H1 (cell line): ENCODE measurements at regions not wholly inside any gene's neighbourhood (a gene's known extent, or its start where the extent isn't known, plus 50 kb on each side); places are given as distances from the start of the nearest gene placed in this dataset.

Experiments used
- CTCF ChIA-PET: fragments of 300-600 bp; sonication (Branson Sonifier 250); formaldehyde crosslinking; loops from one replicate; lab custom pipeline; 2021; ENCODE audit not compliant: partially characterized antibody; lab: Charles Lee
- POLR2A ChIA-PET: fragments of 300-600 bp; sonication (Branson Sonifier 250); formaldehyde crosslinking; loops from one replicate; lab custom pipeline; 2021; ENCODE audit warnings: inconsistent platforms; ENCODE audit not compliant: partially characterized antibody; lab: Charles Lee
- DNase-seq, 2 experiments: peaks; one replicate each; pipeline versions ENCODE4 v3.0.0 to v3.0.0-alpha.2; 2010 to 2022; ENCODE audit warnings: low spot score in 2 of 2, low read depth in 1 of 2, mixed read lengths in 1 of 2
- FAIRE-seq: peaks from 2 replicates; lab custom pipeline; 2011; peaks lifted over from hg19 to GRCh38; lab: Jason Lieb, UNC
- H2AFZ ChIP-seq: 2 replicates; pipeline ENCODE4 v1.8.1; 2012; ENCODE audit warnings: low read length, inconsistent platforms
- H2AK5ac ChIP-seq: 2 replicates; pipeline ENCODE4 v1.6.1; 2013; ENCODE audit warnings: low read depth, low read length
- H2BK120ac ChIP-seq: replicated peaks from 2 replicates; pipeline ENCODE3; 2013; ENCODE audit warnings: low read depth, low read length, inconsistent platforms
- H2BK12ac ChIP-seq: 2 replicates; pipeline ENCODE4 v1.6.1; 2013; ENCODE audit warnings: low read depth, low read length
- H2BK15ac ChIP-seq: 2 replicates; pipeline ENCODE4 v1.6.1; 2013; ENCODE audit warnings: low read length
- H2BK20ac ChIP-seq: 2 replicates; pipeline ENCODE4 v1.6.1; 2013; ENCODE audit warnings: low read length
- H2BK5ac ChIP-seq: 2 replicates; pipeline ENCODE4 v1.6.1; 2013; ENCODE audit warnings: low read depth, low read length
- H3K14ac ChIP-seq: 2 replicates; pipeline ENCODE4 v1.6.1; 2013; ENCODE audit warnings: inconsistent platforms; ENCODE audit not compliant: insufficient read length
- H3K18ac ChIP-seq: 2 replicates; pipeline ENCODE4 v1.6.1; 2013; ENCODE audit warnings: low read length; ENCODE audit errors: extremely low read depth
- H3K23ac ChIP-seq: 2 replicates; pipeline ENCODE4 v1.6.1; 2013; ENCODE audit warnings: inconsistent platforms; ENCODE audit not compliant: insufficient read length
- H3K23me2 ChIP-seq: 2 replicates; pipeline ENCODE4 v1.6.1; 2013; ENCODE audit warnings: low read depth, low read length
- H3K27ac ChIP-seq: 2 replicates; pipeline ENCODE4 v1.6.1; 2011; ENCODE audit warnings: low read depth, low read length, inconsistent platforms
- H3K27me3 ChIP-seq, 4 experiments: replicated peaks in 1 of 4; 1 replicate in 1 of 4; 2 replicates in 3 of 4; pipeline versions ENCODE4 v1.6.1 to v1.8.1; 2011 to 2013; ENCODE audit warnings: low read length in 3 of 4, mild to moderate bottlenecking in 3 of 4, inconsistent platforms in 2 of 4, mixed read lengths in 2 of 4, moderate library complexity in 1 of 4; ENCODE audit not compliant: control insufficient read depth in 3 of 4, insufficient read depth in 3 of 4; ENCODE audit errors: extremely low read depth in 1 of 4
- H3K36me3 ChIP-seq, 4 experiments: 2 replicates each; pipeline versions ENCODE4 v1.6.1 to v1.8.1; 2011 to 2013; ENCODE audit warnings: mild to moderate bottlenecking in 4 of 4, low read length in 3 of 4, moderate library complexity in 2 of 4, control low read depth in 1 of 4, inconsistent platforms in 1 of 4; ENCODE audit not compliant: insufficient read depth in 4 of 4, control insufficient read depth in 2 of 4
- H3K4ac ChIP-seq: replicated peaks from 2 replicates; pipeline ENCODE3; 2013; ENCODE audit warnings: low read length, low read depth, mixed read lengths, inconsistent platforms; ENCODE audit not compliant: insufficient read length
- H3K4me1 ChIP-seq, 4 experiments: replicated peaks in 1 of 4; 1 replicate in 1 of 4; 2 replicates in 3 of 4; pipeline versions ENCODE4 v1.6.1 to v1.8.1; 2011 to 2013; ENCODE audit warnings: low read length in 3 of 4, inconsistent platforms in 2 of 4, mixed read lengths in 1 of 4; ENCODE audit not compliant: insufficient read depth in 4 of 4, control insufficient read depth in 3 of 4
- H3K4me2 ChIP-seq, 2 experiments: 2 replicates each; pipeline versions ENCODE4 v1.6.1 to v1.8.1; 2011 to 2013; ENCODE audit warnings: low read depth in 2 of 2, low read length in 2 of 2, control low read depth in 1 of 2, inconsistent platforms in 1 of 2, mild to moderate bottlenecking in 1 of 2; ENCODE audit not compliant: insufficient read depth in 1 of 2
- H3K4me3 ChIP-seq, 4 experiments: fragments of 200-600, 300-600 bp in 1 of 4; sonication (generic), shearing (Covaris generic), sonication (Bioruptor Twin) in 1 of 4; 2 replicates each; pipeline versions ENCODE4 v1.5.1 to v1.8.1; 2011 to 2016; ENCODE audit warnings: low read length in 4 of 4, low read depth in 3 of 4, control low read depth in 2 of 4, inconsistent platforms in 2 of 4, mild to moderate bottlenecking in 2 of 4, mixed read lengths in 1 of 4, moderate library complexity in 1 of 4; ENCODE audit not compliant: insufficient read depth in 2 of 4; ENCODE audit errors: extremely low read depth in 1 of 4
- H3K56ac ChIP-seq: replicated peaks from 2 replicates; pipeline ENCODE3; 2013; ENCODE audit warnings: low read depth, mild to moderate bottlenecking, mixed read lengths, low read length, inconsistent platforms; ENCODE audit not compliant: insufficient read length
- H3K79me1 ChIP-seq: 2 replicates; pipeline ENCODE4 v1.6.1; 2013; ENCODE audit warnings: low read depth, low read length, control low read depth
- H3K79me2 ChIP-seq, 2 experiments: 2 replicates each; pipeline versions ENCODE4 v1.6.1 to v1.8.1; 2012 to 2013; ENCODE audit warnings: low read length in 2 of 2, mild to moderate bottlenecking in 2 of 2, inconsistent platforms in 1 of 2; ENCODE audit not compliant: insufficient read depth in 2 of 2, control insufficient read depth in 1 of 2
- H3K9ac ChIP-seq, 4 experiments: replicated peaks in 1 of 4; 1 replicate in 1 of 4; 2 replicates in 3 of 4; pipeline versions ENCODE4 v1.6.1 to v1.8.1; 2011 to 2013; ENCODE audit warnings: low read depth in 3 of 4, low read length in 3 of 4, control low read depth in 2 of 4, mild to moderate bottlenecking in 2 of 4, moderate library complexity in 2 of 4, inconsistent platforms in 1 of 4; ENCODE audit errors: extremely low read depth in 1 of 4
- H3K9me3 ChIP-seq, 2 experiments: 2 replicates each; pipeline versions ENCODE4 v1.6.1 to v1.8.1; 2012 to 2013; ENCODE audit warnings: mild to moderate bottlenecking in 2 of 2, moderate library complexity in 2 of 2, control low read depth in 1 of 2, inconsistent platforms in 1 of 2, low read depth in 1 of 2, low read length in 1 of 2, mixed read lengths in 1 of 2; ENCODE audit not compliant: insufficient read depth in 2 of 2
- H4K20me1 ChIP-seq, 2 experiments: replicated peaks in 1 of 2; 2 replicates each; pipeline versions ENCODE3 to v1.8.1; 2011 to 2013; ENCODE audit warnings: inconsistent platforms in 2 of 2, low read length in 2 of 2, mild to moderate bottlenecking in 1 of 2; ENCODE audit not compliant: insufficient read depth in 2 of 2, control insufficient read depth in 1 of 2
- H4K5ac ChIP-seq: 2 replicates; pipeline ENCODE4 v1.6.1; 2013; ENCODE audit warnings: low read length, low read depth, mixed read lengths, inconsistent platforms; ENCODE audit not compliant: insufficient read length
- H4K8ac ChIP-seq: 2 replicates; pipeline ENCODE4 v1.8.0; 2013; ENCODE audit warnings: mild to moderate bottlenecking, moderate library complexity, low read length, inconsistent platforms; ENCODE audit not compliant: insufficient read depth; ENCODE audit errors: extremely low read depth
- H4K91ac ChIP-seq: replicated peaks from 2 replicates; pipeline ENCODE3; 2013; ENCODE audit warnings: low read length, mixed read lengths, inconsistent platforms; ENCODE audit not compliant: insufficient read length
- BACH1 ChIP-seq: IDR thresholded peaks from 2 replicates; pipeline ENCODE4 v1.6.1; 2012; ENCODE audit warnings: low read length, improper control_type of control experiment
- BCL11A ChIP-seq, 2 experiments: IDR thresholded peaks; one replicate each; pipeline ENCODE4 v1.6.1; 2011; ENCODE audit warnings: low read depth in 2 of 2, low read length in 2 of 2, mild to moderate bottlenecking in 2 of 2
- CBX8 ChIP-seq: fragments of 300-800, 300-1000 bp; sonication (generic); IDR thresholded peaks from 2 replicates; pipeline ENCODE4 v1.7.1; 2016; ENCODE audit warnings: low read depth, low read length, borderline replicate concordance
- EP300 ChIP-seq, 2 experiments: IDR thresholded peaks; 1 replicate in 1 of 2; 2 replicates in 1 of 2; pipeline ENCODE4 v1.6.1; 2011 to 2012; ENCODE audit warnings: low read depth in 2 of 2, low read length in 2 of 2, mild to moderate bottlenecking in 2 of 2, borderline replicate concordance in 1 of 2, inconsistent platforms in 1 of 2, moderate library complexity in 1 of 2
- HDAC2 ChIP-seq, 2 experiments: fragments of 300-600 bp in 1 of 2; sonication (generic) in 1 of 2; IDR thresholded peaks; 2 replicates each; pipeline ENCODE4 v1.6.1; 2011 to 2012; ENCODE audit warnings: low read depth in 2 of 2, low read length in 2 of 2, mild to moderate bottlenecking in 2 of 2, moderate library complexity in 2 of 2, borderline replicate concordance in 1 of 2, inconsistent platforms in 1 of 2
- HDAC6 ChIP-seq: IDR thresholded peaks from one replicate; pipeline ENCODE4 v1.7.1; 2012; ENCODE audit warnings: low read depth, mild to moderate bottlenecking, inconsistent platforms, low read length, moderate library complexity
- JUN ChIP-seq: IDR thresholded peaks from 2 replicates; pipeline ENCODE4 v1.6.1; 2011; ENCODE audit warnings: low read depth, mild to moderate bottlenecking, improper control_type of control experiment, low read length
- MAFK ChIP-seq: IDR thresholded peaks from 2 replicates; pipeline ENCODE4 v1.6.1; 2012; ENCODE audit warnings: low read depth, mild to moderate bottlenecking, improper control_type of control experiment, low read length
- NRF1 ChIP-seq: IDR thresholded peaks from 2 replicates; pipeline ENCODE4 v1.6.1; 2011; ENCODE audit warnings: mild to moderate bottlenecking, low read depth, low read length, improper control_type of control experiment
- PHF8 ChIP-seq: fragments of 200-600 bp; sonication (generic); conservative IDR thresholded peaks from 2 replicates; pipeline ENCODE4 v1.7.1; 2012; ENCODE audit warnings: low read depth, mild to moderate bottlenecking, inconsistent platforms, low read length, moderate library complexity
- SIRT6 ChIP-seq: IDR thresholded peaks from one replicate; pipeline ENCODE4 v1.7.1; 2012; ENCODE audit warnings: low read length, inconsistent platforms
- SP2 ChIP-seq: IDR thresholded peaks from 2 replicates; pipeline ENCODE4 v1.6.1; 2012; ENCODE audit warnings: mild to moderate bottlenecking, low read length, inconsistent platforms
- TCF12 ChIP-seq: IDR thresholded peaks from 2 replicates; pipeline ENCODE4 v1.6.1; 2011; ENCODE audit warnings: low read depth, mild to moderate bottlenecking, low read length
- TF ChIP-seq, protein P1 (sequence below): IDR thresholded peaks from 2 replicates; pipeline ENCODE4 v1.6.1; 2012; ENCODE audit warnings: low read length, inconsistent platforms

DNA sequence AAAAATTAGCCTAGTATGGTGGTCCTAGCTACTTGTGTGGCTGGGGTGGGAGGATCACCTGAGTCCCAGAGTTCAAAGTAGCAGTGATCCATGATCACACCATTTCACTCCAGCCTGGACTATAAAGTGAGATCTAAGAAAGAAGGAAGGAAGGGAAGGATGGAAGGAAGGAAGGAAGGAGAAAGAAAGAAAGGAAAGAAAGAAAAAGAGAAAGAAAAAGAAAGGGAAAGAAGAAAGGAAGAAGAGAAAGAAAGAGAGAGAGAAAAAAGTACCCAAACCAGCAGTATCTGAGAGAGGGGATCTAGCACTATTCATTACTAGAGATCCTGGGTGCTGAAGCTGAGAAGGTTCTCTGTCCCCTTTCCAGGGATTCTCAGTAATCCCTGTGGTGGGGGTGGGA, 197.8 kb downstream of the CD83 start:
- CTCF ChIA-PET: interaction anchor here (1.2 to 2.7 kb wide), 2 partner anchors 34 to 35 kb away, joined by 4 to 7 read pairs; no protein-coding TSS in a partner anchor
- peaks cover 0 to 3% of the 10 kb centered on the region in 2 experiments; a peak in 1 of 4 replicates for H3K79me2 ChIP-seq
- FAIRE-seq (no peak), DNase-seq (no peak)
- no peak overlapping the region for H2BK15ac ChIP-seq
- H3K4me1 ChIP-seq: peaks cover 0 to 9% (median 2%) of the 10 kb centered on the region in 4 experiments; a peak in 4 of 7 replicates
- no peak overlapping the region for H4K5ac ChIP-seq
- H4K91ac ChIP-seq: no peak overlapping the region
- H3K23ac ChIP-seq: no peak overlapping the region
- H3K4ac ChIP-seq: no peak overlapping the region
- POLR2A ChIA-PET: interaction anchor here (1.1 kb wide), 1 partner anchor 69 kb away, joined by 3 read pairs; no protein-coding TSS in a partner anchor
- H3K18ac ChIP-seq: no peak overlapping the region
- H4K8ac ChIP-seq: no peak overlapping the region
- H3K56ac ChIP-seq: no peak overlapping the region
- H2BK120ac ChIP-seq: no peak overlapping the region
- H3K4me2 ChIP-seq: no peak overlapping the region
- H3K36me3 ChIP-seq: no peaks in the 10 kb centered on the region
- H2BK5ac ChIP-seq: no peak overlapping the region
- H3K79me1 ChIP-seq: peaks cover 2% of the 10 kb centered on the region; the same call in 1 of the 2 replicates
- H3K4me3 ChIP-seq: no peak overlapping the region
- no peak overlapping the region for H3K14ac ChIP-seq
- 0 out of 2 replicates have a peak overlapping the region, but pooled peaks have one; percentile 14 for H2AK5ac ChIP-seq
- H3K9me3 ChIP-seq: no peaks in the 10 kb centered on the region
- H3K23me2 ChIP-seq: no peaks in the 10 kb centered on the region; the same call in 1 of the 2 replicates
- H3K27me3 ChIP-seq: no peaks in the 10 kb centered on the region
- no peak overlapping the region for H3K9ac ChIP-seq
- no peak overlapping the region for H3K27ac ChIP-seq
- H2BK20ac ChIP-seq: no peak overlapping the region
- H4K20me1 ChIP-seq: no peaks in the 10 kb centered on the region
- H2AFZ ChIP-seq: no peak overlapping the region
- H2BK12ac ChIP-seq: no peak overlapping the region
- TF ChIP-seq BCL11A (IDR thresholded peaks at IDR 0.05; ENCODE audit: low read depth in 2 of 2, low read length in 2 of 2) (no peak), SP2 (no peak), NRF1 (no peak), EP300 (IDR thresholded peaks at IDR 0.05; ENCODE audit: borderline replicate concordance in 1 of 2, low read depth in 2 of 2, low read length in 2 of 2) (no peak), HDAC2 (IDR thresholded peaks at IDR 0.05; ENCODE audit: borderline replicate concordance in 1 of 2, low read depth in 2 of 2, low read length in 2 of 2) (no peak), BACH1 (no peak), SIRT6 (no peak), MAFK (no peak), JUN (no peak), HDAC6 (no peak), CBX8 (no peak), TCF12 (no peak), PHF8 (no peak)
- TF ChIP-seq, protein P1, sequence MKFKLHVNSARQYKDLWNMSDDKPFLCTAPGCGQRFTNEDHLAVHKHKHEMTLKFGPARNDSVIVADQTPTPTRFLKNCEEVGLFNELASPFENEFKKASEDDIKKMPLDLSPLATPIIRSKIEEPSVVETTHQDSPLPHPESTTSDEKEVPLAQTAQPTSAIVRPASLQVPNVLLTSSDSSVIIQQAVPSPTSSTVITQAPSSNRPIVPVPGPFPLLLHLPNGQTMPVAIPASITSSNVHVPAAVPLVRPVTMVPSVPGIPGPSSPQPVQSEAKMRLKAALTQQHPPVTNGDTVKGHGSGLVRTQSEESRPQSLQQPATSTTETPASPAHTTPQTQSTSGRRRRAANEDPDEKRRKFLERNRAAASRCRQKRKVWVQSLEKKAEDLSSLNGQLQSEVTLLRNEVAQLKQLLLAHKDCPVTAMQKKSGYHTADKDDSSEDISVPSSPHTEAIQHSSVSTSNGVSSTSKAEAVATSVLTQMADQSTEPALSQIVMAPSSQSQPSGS: no peak
